Neural progenitor cell (in vitro differentiated cells): ENCODE measurements at regions not wholly inside any gene's neighbourhood (a gene's known extent, or its start where the extent isn't known, plus 50 kb on each side); places are given as distances from the start of the nearest gene placed in this dataset.

Experiments
- DNase-seq: peaks from one replicate; pipeline ENCODE4 v3.0.0-alpha.2; 2016; ENCODE audit warnings: low spot score
- H2AFZ ChIP-seq: fragments of 200-600 bp; sonication (generic); replicated peaks from 2 replicates; pipeline ENCODE4 v1.6.1; 2016; ENCODE audit warnings: antibody characterized with exemption
- H3F3A ChIP-seq: fragments of 200-600 bp; sonication (generic); 2 replicates; pipeline ENCODE4 v1.6.1; 2016; ENCODE audit warnings: antibody characterized with exemption, low read depth
- H3K27ac ChIP-seq: fragments of 200-600 bp; sonication (generic); 2 replicates; pipeline ENCODE4 v1.5.1; 2016; ENCODE audit warnings: mild to moderate bottlenecking
- H3K27me3 ChIP-seq: fragments of 200-600 bp; sonication (generic); 2 replicates; pipeline ENCODE4 v1.6.1; 2016; ENCODE audit warnings: mild to moderate bottlenecking, moderate library complexity
- H3K36me3 ChIP-seq: fragments of 200-600 bp; sonication (generic); 2 replicates; pipeline ENCODE4 v1.5.1; 2016
- H3K4me1 ChIP-seq: fragments of 200-600 bp; sonication (generic); 2 replicates; pipeline ENCODE4 v1.6.1; 2016; ENCODE audit warnings: mixed run types
- H3K4me2 ChIP-seq: fragments of 200-600 bp; sonication (generic); 2 replicates; pipeline ENCODE4 v1.6.1; 2016
- H3K4me3 ChIP-seq: fragments of 200-600 bp; sonication (generic); 2 replicates; pipeline ENCODE4 v1.5.1; 2016
- H3K79me2 ChIP-seq: fragments of 200-600 bp; sonication (generic); 2 replicates; pipeline ENCODE4 v1.6.1; 2016; ENCODE audit warnings: low read depth
- H3K9ac ChIP-seq: fragments of 200-600 bp; sonication (generic); 2 replicates; pipeline ENCODE4 v1.6.1; 2016
- H3K9me3 ChIP-seq: fragments of 200-600 bp; sonication (generic); 2 replicates; pipeline ENCODE4 v1.5.1; 2016; ENCODE audit warnings: low read depth
- H4K20me1 ChIP-seq: fragments of 200-600 bp; sonication (generic); 2 replicates; pipeline ENCODE4 v1.6.1; 2016; ENCODE audit warnings: low read depth
- H3K27ac Mint-ChIP-seq: 3 replicates; pipeline ENCODE4 v1.8.0; 2021; ENCODE audit warnings: mixed read lengths
- H3K27me3 Mint-ChIP-seq: 2 replicates; pipeline ENCODE4 v1.8.0; 2022; ENCODE audit warnings: low read depth, mild to moderate bottlenecking, inconsistent platforms, moderate library complexity, mixed read lengths; ENCODE audit not compliant: insufficient read depth
- H3K36me3 Mint-ChIP-seq: 3 replicates; pipeline ENCODE4 v1.8.0; 2021; ENCODE audit warnings: mixed read lengths
- H3K4me1 Mint-ChIP-seq: 3 replicates; pipeline ENCODE4 v1.8.0; 2021; ENCODE audit warnings: mixed read lengths
- H3K4me3 Mint-ChIP-seq: 3 replicates; pipeline ENCODE4 v1.8.0; 2021; ENCODE audit warnings: mild to moderate bottlenecking, moderate library complexity, mixed read lengths
- H3K9me3 Mint-ChIP-seq: 3 replicates; pipeline ENCODE4 v1.8.0; 2020; ENCODE audit warnings: mixed read lengths
- CTCF ChIP-seq: fragments of 200-600 bp; sonication (generic); IDR thresholded peaks from 2 replicates; pipeline ENCODE4 v1.5.1; 2017; ENCODE audit warnings: antibody characterized with exemption, mild to moderate bottlenecking
- EZH2 ChIP-seq: fragments of 200-600 bp; sonication (generic); IDR thresholded peaks from 2 replicates; pipeline ENCODE4 v1.6.1; 2017; ENCODE audit warnings: antibody characterized with exemption, mild to moderate bottlenecking, moderate library complexity
- EZH2phosphoT487 ChIP-seq: fragments of 200-600 bp; sonication (generic); IDR thresholded peaks from 2 replicates; pipeline ENCODE4 v1.6.1; 2017; ENCODE audit warnings: antibody characterized with exemption

DNA sequence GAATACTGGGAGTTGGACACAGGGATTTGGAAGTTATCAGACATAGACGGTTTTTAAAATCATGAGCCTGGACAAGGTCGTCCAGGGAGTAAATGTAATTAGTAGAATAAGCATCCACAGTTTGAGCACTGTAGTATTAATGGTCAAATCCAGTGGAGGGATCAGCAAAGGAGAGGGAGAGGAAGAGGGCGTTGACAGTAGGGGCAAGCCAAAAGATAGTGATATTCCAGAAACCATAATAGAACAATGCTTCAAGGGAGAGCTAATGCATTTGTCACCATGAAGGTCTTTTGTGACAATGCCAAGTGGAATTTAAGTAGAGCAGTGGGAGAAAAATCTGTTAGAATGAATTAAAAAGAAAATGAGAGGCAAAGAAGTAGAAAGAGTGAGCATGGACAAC lies 68.9 kb upstream of the SLC5A12 start:
- Histone ChIP-seq H3K27me3 (no peaks in the 10 kb centered on the region), H3K4me2 (no peak overlapping the region), H3K36me3 (no peaks in the 10 kb centered on the region), H3K27ac (no peak overlapping the region), H4K20me1 (no peaks in the 10 kb centered on the region), H2AFZ (no peak overlapping the region), H3K79me2 (no peaks in the 10 kb centered on the region), H3F3A (no peaks in the 10 kb centered on the region), H3K9me3 (no peaks in the 10 kb centered on the region), H3K4me1 (no peaks in the 10 kb centered on the region), H3K4me3 (no peak overlapping the region), H3K9ac (no peak overlapping the region)
- Mint-ChIP-seq H3K4me1 (no peaks in the 10 kb centered on the region), H3K36me3 (no peaks in the 10 kb centered on the region), H3K9me3 (peaks cover 2% of the 10 kb centered on the region), H3K4me3 (no peak overlapping the region), H3K27me3 (no peaks in the 10 kb centered on the region), H3K27ac (no peak overlapping the region)
- TF ChIP-seq EZH2 (no peak), EZH2phosphoT487 (no peak), CTCF (no peak)
- no peak for DNase-seq

DNA sequence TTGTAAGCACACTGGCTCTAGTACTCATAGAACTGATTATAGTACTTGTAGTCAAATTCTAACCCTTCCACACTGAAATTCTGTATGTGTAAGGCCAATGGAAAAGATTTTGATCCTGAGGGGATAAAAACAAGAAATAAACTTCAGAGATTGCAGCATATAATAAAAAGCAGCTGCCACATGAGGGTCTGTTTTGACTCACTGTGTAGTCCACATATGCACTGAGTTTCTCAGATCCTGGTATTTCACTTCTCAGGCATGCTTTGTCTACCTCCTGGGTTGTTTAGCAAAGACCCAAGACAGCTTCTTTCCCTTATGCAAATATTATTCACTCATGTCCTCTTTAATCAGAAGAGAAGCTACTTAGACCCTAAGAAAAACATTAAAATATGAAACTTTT lies 71.1 kb upstream of the SLC5A12 start:
- TF ChIP-seq EZH2phosphoT487 (no peak), EZH2 (no peak), CTCF (no peak)
- H3K27me3 Mint-ChIP-seq = no peaks in the 10 kb centered on the region

GRCh38 chr11:26793487-26793886 lies 71.6 kb upstream of the SLC5A12 start:
- H3K27ac ChIP-seq = no peak overlapping the region
- TF ChIP-seq EZH2 (no peak), EZH2phosphoT487 (no peak), CTCF (no peak)
- H3K4me3 Mint-ChIP-seq = no peak overlapping the region
- no peaks in the 10 kb centered on the region for H3K27me3 ChIP-seq
- H3K36me3 Mint-ChIP-seq = no peaks in the 10 kb centered on the region
- no peaks in the 10 kb centered on the region for H3K4me1 Mint-ChIP-seq
- no peak for DNase-seq
- H3K27me3 Mint-ChIP-seq = no peaks in the 10 kb centered on the region
- H3K27ac Mint-ChIP-seq = no peak overlapping the region
- H3F3A ChIP-seq = no peaks in the 10 kb centered on the region
- no peak overlapping the region for H3K4me3 ChIP-seq
- H3K4me1 ChIP-seq = no peaks in the 10 kb centered on the region
- no peak overlapping the region for H3K9ac ChIP-seq
- H3K4me2 ChIP-seq = no peak overlapping the region
- H4K20me1 ChIP-seq = no peaks in the 10 kb centered on the region
- H2AFZ ChIP-seq = no peak overlapping the region
- no peaks in the 10 kb centered on the region for H3K79me2 ChIP-seq
- H3K36me3 ChIP-seq = no peaks in the 10 kb centered on the region
- no peaks in the 10 kb centered on the region for H3K9me3 ChIP-seq
- H3K9me3 Mint-ChIP-seq = no peaks in the 10 kb centered on the region

More for the DNA sequence above, 71.1 kb upstream of the SLC5A12 start:
- H3K27ac ChIP-seq = no peak overlapping the region
- no peaks in the 10 kb centered on the region for H3K9me3 ChIP-seq
- H3K27me3 ChIP-seq = no peaks in the 10 kb centered on the region
- no peaks in the 10 kb centered on the region for H3K9me3 Mint-ChIP-seq
- no peaks in the 10 kb centered on the region for H3F3A ChIP-seq
- H3K4me3 Mint-ChIP-seq = no peak overlapping the region
- no peaks in the 10 kb centered on the region for H3K79me2 ChIP-seq
- no peaks in the 10 kb centered on the region for H3K36me3 ChIP-seq
- H3K27ac Mint-ChIP-seq = no peak overlapping the region
- no peaks in the 10 kb centered on the region for H3K4me1 Mint-ChIP-seq
- no peak overlapping the region for H3K4me3 ChIP-seq
- no peaks in the 10 kb centered on the region for H3K36me3 Mint-ChIP-seq
- H2AFZ ChIP-seq = no peak overlapping the region
- no peak overlapping the region for H3K9ac ChIP-seq
- no peaks in the 10 kb centered on the region for H3K4me1 ChIP-seq
- no peaks in the 10 kb centered on the region for H4K20me1 ChIP-seq
- H3K4me2 ChIP-seq = no peak overlapping the region
- no peak for DNase-seq

GRCh38 chr11:26801601-26802000 lies 79.7 kb upstream of the SLC5A12 start:
- no peak for TF ChIP-seq EZH2phosphoT487
- no peak for TF ChIP-seq EZH2
- no peak for TF ChIP-seq CTCF
- Histone ChIP-seq H2AFZ (no peak overlapping the region), H3K27ac (no peak overlapping the region), H3K9me3 (no peaks in the 10 kb centered on the region), H3K36me3 (no peaks in the 10 kb centered on the region), H3K27me3 (no peaks in the 10 kb centered on the region), H3K4me2 (no peak overlapping the region), H4K20me1 (no peaks in the 10 kb centered on the region), H3K4me1 (no peaks in the 10 kb centered on the region), H3F3A (no peaks in the 10 kb centered on the region), H3K79me2 (no peaks in the 10 kb centered on the region), H3K9ac (no peak overlapping the region), H3K4me3 (no peak overlapping the region)
- Mint-ChIP-seq H3K4me3 (no peak overlapping the region), H3K27ac (no peak overlapping the region), H3K9me3 (no peaks in the 10 kb centered on the region), H3K36me3 (no peaks in the 10 kb centered on the region), H3K27me3 (no peaks in the 10 kb centered on the region), H3K4me1 (no peaks in the 10 kb centered on the region)
- no peak for DNase-seq
